GM10266 (cell line): ENCODE measurements at regions not wholly inside any gene's neighbourhood (a gene's known extent, or its start where the extent isn't known, plus 50 kb on each side); places are given as distances from the start of the nearest gene placed in this dataset.

ENCODE experiments used
- DNase-seq: peaks from one replicate; pipeline ENCODE4 v3.0.0; 2012; ENCODE audit errors: extremely low spot score
- TF ChIP-seq, protein P1 (sequence below): IDR thresholded peaks from 2 replicates; pipeline ENCODE4 v1.5.1; 2012; ENCODE audit warnings: mild to moderate bottlenecking, low read depth; ENCODE audit not compliant: control insufficient read depth, insufficient read depth; ENCODE audit errors: missing control alignments

DNA sequence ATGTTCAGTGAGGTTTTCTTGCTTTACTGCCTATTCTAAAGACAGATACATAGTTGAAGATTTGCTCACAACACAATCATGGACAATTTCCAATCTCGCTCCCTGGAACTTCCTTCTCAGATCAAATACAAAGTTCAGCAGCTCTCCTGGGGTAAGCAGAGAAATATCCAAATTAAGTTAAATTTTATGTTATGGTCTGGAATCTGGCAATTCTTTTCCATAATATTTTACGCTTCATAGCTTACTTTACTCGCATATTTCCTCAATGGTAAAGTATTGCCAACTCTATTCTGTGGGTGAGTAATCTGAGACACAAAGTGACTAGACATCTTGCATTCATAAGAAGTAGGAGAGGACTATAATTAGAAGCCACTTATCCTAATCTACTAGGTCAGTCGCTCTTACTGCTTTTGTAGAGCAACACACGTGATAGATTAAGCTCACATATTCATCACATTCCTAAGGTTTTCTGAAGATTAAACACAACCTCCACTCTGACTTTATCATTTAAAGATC is 529.4 kb downstream of the CCDC85A start:
- DNase-seq: no peak
- TF ChIP-seq, protein P1, sequence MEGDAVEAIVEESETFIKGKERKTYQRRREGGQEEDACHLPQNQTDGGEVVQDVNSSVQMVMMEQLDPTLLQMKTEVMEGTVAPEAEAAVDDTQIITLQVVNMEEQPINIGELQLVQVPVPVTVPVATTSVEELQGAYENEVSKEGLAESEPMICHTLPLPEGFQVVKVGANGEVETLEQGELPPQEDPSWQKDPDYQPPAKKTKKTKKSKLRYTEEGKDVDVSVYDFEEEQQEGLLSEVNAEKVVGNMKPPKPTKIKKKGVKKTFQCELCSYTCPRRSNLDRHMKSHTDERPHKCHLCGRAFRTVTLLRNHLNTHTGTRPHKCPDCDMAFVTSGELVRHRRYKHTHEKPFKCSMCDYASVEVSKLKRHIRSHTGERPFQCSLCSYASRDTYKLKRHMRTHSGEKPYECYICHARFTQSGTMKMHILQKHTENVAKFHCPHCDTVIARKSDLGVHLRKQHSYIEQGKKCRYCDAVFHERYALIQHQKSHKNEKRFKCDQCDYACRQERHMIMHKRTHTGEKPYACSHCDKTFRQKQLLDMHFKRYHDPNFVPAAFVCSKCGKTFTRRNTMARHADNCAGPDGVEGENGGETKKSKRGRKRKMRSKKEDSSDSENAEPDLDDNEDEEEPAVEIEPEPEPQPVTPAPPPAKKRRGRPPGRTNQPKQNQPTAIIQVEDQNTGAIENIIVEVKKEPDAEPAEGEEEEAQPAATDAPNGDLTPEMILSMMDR: no peak

DNA sequence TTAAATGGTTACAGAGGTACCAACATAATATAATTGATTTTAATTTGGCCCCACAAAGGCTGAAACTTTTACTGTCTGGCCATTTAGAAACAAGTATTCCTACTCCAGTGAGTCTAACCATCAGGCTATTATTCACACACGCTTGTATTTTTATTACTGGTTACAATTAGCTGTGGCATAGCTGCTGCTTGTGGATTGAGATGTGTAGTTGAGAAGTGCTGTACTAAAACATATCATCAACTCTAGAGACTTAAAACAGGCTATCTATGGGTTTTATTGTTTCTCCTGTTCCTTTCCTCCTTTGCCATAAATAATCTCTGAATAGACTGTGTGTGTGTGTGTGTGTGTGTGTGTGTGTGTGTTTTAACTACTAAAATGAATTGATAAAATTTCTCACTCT is 530.2 kb downstream of the CCDC85A start:
- no peak for DNase-seq
- TF ChIP-seq, protein P1: no peak

DNA sequence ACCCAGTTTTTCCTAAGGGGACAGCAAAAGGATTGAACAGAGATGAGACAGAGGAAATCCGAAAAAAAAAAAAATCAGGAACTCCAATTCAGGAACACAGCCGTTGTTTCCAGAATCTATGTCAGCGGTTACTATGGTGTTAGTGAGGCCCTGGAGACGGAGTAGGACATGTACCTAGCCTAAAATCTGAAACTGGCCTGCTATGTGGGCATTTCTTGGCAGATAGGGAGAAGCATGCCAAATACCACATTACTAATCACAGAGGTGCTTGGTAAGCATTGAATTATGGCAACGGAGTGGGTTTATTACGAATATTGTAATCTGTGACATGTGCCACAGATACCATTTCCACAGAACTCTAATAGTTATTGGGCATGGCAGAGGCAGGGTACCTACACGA is 530.6 kb downstream of the CCDC85A start:
- no peak for DNase-seq
- TF ChIP-seq, protein P1: no peak

DNA sequence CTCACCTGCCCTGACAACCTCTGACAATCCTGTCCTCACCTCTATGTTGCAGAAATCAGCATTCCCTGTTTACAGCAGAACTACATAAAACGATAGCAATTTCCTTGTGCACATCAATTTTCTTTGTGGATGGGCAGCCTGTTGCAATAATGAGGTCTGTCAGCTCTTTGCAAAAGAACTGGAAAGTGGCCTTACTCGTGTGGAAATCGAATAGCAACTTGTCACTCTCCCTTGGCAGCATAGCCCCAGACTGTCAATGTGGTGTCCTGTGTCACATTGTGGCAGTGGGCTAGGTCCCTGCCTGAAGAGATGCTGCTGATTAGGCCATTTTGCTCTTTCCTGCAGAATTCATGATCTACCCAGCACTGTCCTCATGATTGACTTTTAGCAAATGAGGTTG is 531.9 kb downstream of the CCDC85A start:
- DNase-seq: no peak
- TF ChIP-seq, protein P1: no peak

DNA sequence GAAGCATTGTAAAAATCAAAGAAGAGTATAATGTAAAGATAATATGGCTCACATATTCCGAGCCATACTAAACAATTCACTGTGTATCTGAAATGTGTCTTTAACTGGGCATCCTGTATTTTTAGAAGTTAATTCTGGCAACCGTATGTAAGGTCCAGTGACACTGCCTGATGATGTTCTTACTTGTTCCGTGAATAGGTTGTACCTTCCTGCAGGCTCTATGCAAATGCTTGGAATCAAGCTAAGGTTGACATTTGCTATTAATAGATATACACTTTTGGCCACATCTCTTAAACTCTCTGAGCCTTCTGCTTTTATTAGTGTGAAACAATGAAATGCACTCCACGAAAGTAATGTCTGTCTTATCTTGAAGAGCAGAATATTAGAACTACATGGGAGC is 534.6 kb downstream of the CCDC85A start:
- no peak for DNase-seq

DNA sequence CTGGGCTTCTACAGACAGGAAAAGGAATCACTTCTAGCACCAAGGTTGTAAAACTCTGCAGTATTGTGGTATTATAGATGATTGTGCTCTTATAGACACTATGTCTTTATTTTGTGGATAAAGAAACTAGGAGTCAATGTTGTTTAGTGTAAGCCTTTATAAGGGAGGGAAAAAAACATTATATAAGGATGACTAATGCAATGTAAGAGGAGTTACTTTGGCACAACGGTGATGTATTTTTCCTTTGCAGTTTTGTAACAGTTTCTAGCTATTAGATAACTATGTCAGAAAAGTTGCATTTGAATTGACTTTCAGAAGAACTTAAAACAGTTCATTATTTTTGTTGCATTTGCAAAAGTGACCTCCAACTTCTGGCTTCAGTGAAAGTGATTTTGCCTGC is 545.4 kb downstream of the CCDC85A start:
- TF ChIP-seq, protein P1: no peak
- DNase-seq: no peak

More for the DNA sequence above, 534.6 kb downstream of the CCDC85A start:
- TF ChIP-seq, protein P1: no peak

DNA sequence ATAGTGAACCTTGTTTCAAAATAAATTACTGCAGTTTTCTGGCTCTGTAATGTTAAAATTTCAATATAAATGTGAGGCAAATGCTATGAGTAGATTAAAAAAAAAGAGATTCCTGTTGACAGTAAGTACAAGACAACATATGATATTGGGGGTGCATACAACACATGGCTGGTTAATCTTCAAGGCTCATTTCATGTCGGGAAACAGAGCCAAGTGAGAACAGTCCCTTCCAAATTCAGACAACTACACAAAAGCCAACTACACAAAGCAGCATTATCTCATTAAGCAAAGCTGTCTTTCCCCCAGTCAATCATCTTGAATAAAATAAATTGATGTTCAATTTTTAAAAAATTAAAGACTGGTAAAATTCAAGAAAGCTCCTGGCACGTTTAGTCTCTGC is 549.2 kb downstream of the CCDC85A start:
- TF ChIP-seq, protein P1: no peak
- DNase-seq: no peak
